Kidney (tissue), 13 donors: ENCODE measurements at regions not wholly inside any gene's neighbourhood (a gene's known extent, or its start where the extent isn't known, plus 50 kb on each side); places are given as distances from the start of the nearest gene placed in this dataset.

Experiments used
- DNase-seq, 5 donors: peaks; one replicate each; pipeline ENCODE4 v3.0.0-alpha.2; 2013 to 2020
- FAIRE-seq: peaks from 2 replicates; lab custom pipeline; 2012; peaks lifted over from hg19 to GRCh38; lab: Jason Lieb, UNC
- H3K27ac ChIP-seq, 2 donors: one replicate each; pipeline ENCODE4 v1.7.0; 2013; ENCODE audit warnings: low read depth in 2 of 2, low read length in 2 of 2, inconsistent platforms in 1 of 2
- H3K27me3 ChIP-seq: one replicate; pipeline ENCODE4 v1.7.1; 2013; ENCODE audit warnings: low read length, inconsistent platforms; ENCODE audit not compliant: control insufficient read depth, insufficient read depth
- H3K36me3 ChIP-seq, 3 donors: one replicate each; pipeline versions ENCODE4 v1.7.0 to v1.7.1; 2013; ENCODE audit warnings: low read length in 3 of 3, control low read depth in 1 of 3, inconsistent platforms in 1 of 3; ENCODE audit not compliant: insufficient read depth in 3 of 3, control insufficient read depth in 2 of 3
- H3K4me1 ChIP-seq, 3 donors: one replicate each; pipeline versions ENCODE4 v1.7.0 to v1.7.1; 2013; ENCODE audit warnings: low read length in 3 of 3, inconsistent platforms in 1 of 3, low read depth in 1 of 3; ENCODE audit not compliant: control insufficient read depth in 2 of 3, insufficient read depth in 2 of 3
- H3K4me3 ChIP-seq, 3 donors: one replicate each; pipeline versions ENCODE4 v1.7.0 to v1.8.1; 2013; ENCODE audit warnings: low read length in 3 of 3, control low read depth in 1 of 3, inconsistent platforms in 1 of 3
- H3K9ac ChIP-seq, 3 donors: one replicate each; pipeline versions ENCODE4 v1.7.0 to v1.7.1; 2013; ENCODE audit warnings: low read length in 3 of 3, control low read depth in 1 of 3, inconsistent platforms in 1 of 3
- H3K9me3 ChIP-seq, 3 donors: one replicate each; pipeline versions ENCODE4 v1.7.0 to v1.7.1; 2013; ENCODE audit warnings: low read length in 3 of 3, control low read depth in 1 of 3, inconsistent platforms in 1 of 3; ENCODE audit not compliant: control insufficient read depth in 2 of 3, insufficient read depth in 1 of 3
- intact Hi-C: fragments of 100-400 bp; cut with DNase I; formaldehyde crosslinking; loops from one replicate; pipeline ENCODE4 v1.11.1; 2022
- TF ChIP-seq, protein P1 (sequence below): IDR thresholded peaks from 3 replicates; pipeline ENCODE4 v1.5.1; 2012; ENCODE audit warnings: mild to moderate bottlenecking, moderate library complexity, borderline replicate concordance; ENCODE audit not compliant: insufficient read depth; ENCODE audit errors: extremely low read depth
- donor health status: control.
- donor health status: control.
- donor health status: control.
- donor health status: control.
- donor health status: control.
- donor health status: DM: yes; HTN: yes; CAD: no.
- donor health status: Normal renal cell carcinoma (clear cell type).

DNA sequence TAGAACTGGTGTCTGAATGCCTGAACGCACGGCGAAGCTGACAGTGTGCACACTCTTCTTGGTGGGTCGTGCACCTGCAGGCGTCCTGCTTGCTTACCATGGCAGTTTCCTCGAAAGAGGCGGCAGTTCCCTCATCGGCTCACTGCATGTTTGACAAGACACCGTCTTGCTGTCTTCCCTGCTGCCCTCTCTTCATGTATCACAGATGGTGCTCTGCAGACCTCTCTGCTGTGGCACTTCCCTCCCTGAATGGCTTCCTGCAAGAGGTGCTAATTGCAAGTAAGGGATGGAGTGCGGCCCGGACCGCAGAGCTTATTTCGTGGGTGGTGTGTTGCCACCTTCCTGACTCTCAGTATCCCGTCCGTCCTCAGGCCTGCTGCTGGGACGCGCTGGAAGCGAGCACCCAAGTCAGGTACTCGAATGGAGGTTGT is 156.7 kb upstream of the RTL1 start:
- peak in 1 of 5 donors; percentile 41 for DNase-seq
- no peak overlapping the region for H3K27ac ChIP-seq
- H3K36me3 ChIP-seq, result peaks cover 0 to 5% (median 0%) of the 10 kb centered on the region in 3 donors
- no peak overlapping the region for H3K4me3 ChIP-seq
- TF ChIP-seq, protein P1, sequence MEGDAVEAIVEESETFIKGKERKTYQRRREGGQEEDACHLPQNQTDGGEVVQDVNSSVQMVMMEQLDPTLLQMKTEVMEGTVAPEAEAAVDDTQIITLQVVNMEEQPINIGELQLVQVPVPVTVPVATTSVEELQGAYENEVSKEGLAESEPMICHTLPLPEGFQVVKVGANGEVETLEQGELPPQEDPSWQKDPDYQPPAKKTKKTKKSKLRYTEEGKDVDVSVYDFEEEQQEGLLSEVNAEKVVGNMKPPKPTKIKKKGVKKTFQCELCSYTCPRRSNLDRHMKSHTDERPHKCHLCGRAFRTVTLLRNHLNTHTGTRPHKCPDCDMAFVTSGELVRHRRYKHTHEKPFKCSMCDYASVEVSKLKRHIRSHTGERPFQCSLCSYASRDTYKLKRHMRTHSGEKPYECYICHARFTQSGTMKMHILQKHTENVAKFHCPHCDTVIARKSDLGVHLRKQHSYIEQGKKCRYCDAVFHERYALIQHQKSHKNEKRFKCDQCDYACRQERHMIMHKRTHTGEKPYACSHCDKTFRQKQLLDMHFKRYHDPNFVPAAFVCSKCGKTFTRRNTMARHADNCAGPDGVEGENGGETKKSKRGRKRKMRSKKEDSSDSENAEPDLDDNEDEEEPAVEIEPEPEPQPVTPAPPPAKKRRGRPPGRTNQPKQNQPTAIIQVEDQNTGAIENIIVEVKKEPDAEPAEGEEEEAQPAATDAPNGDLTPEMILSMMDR, result no peak
- H3K9ac ChIP-seq, result no peak overlapping the region
- no peak for FAIRE-seq
- no peaks in the 10 kb centered on the region for H3K27me3 ChIP-seq
- H3K4me1 ChIP-seq, result no peaks in the 10 kb centered on the region
- intact Hi-C loops, result no loop called here
- no peaks in the 10 kb centered on the region for H3K9me3 ChIP-seq

DNA sequence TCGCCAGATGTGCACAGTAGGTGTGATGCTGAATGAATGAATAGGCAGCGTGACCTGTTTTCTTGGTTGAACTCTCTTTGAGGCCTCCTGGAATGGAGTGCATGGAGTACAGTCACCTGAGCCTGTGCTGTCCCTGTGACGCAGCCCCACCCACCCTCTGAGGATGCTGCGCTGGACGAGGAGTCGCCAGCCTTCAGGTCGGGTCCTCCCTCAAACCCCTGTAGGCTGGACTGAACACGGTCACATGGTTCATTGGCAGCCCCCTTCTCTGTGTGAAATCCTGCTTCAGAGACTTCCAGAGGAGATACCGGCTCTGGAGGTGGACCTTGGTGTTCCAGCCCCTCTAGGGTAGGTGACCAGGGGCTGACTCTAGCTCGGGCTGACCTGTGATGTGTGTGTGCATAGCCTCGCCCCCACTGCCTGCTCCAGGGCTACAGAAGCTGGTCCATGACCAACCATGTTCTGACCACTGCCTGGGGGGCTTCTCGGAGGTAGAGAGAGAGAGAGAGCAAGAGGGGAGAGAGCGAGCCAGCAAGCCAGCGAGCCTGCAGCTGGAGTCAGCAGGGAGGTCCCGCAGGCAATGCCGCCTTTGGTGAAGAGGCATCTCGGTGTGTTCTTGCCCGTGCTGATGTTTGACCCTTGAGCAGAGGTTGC is 158.0 kb upstream of the RTL1 start:
- H3K9me3 ChIP-seq, result no peaks in the 10 kb centered on the region
- H3K36me3 ChIP-seq, result peaks cover 0 to 5% (median 0%) of the 10 kb centered on the region in 3 donors
- no peak overlapping the region for H3K9ac ChIP-seq
- FAIRE-seq, result no peak
- TF ChIP-seq, protein P1, result no peak
- intact Hi-C loops, result no loop called here
- H3K4me1 ChIP-seq, result no peaks in the 10 kb centered on the region
- peak in 1 of 5 donors; percentile 35 for DNase-seq
- no peak overlapping the region for H3K4me3 ChIP-seq
- H3K27me3 ChIP-seq, result no peaks in the 10 kb centered on the region
- no peak overlapping the region for H3K27ac ChIP-seq

DNA sequence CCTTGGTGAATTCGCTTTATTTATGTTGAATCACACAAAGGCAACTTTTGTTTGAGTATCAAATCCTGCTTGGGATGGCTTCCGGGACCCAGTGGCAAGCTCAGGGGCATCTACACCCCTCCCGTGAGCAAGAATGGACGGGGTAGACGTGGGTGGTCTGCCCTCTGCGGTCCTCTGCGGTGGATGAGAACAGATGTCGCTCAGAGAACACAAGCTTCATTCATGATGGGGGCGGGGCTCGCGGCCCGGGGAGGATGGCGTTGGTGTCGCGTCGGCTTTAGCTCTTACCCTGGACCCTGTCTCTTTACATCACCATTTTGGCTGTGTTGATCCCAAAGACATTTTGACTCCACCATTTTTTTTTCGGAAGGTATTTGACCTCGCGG is 158.5 kb upstream of the RTL1 start:
- FAIRE-seq, result no peak

More for the DNA sequence above, 158.5 kb upstream of the RTL1 start:
- intact Hi-C loops, result no loop called here
- Histone ChIP-seq H3K27ac (no peak overlapping the region), H3K9me3 (no peaks in the 10 kb centered on the region), H3K9ac (no peak overlapping the region), H3K27me3 (no peaks in the 10 kb centered on the region), H3K4me3 (no peak overlapping the region), H3K4me1 (no peaks in the 10 kb centered on the region), H3K36me3 (peaks cover 0 to 5% (median 0%) of the 10 kb centered on the region in 3 donors)
- TF ChIP-seq, protein P1, result no peak
- DNase-seq, result peak in 1 of 5 donors; percentile 50
